ENCODE measurements at regions not wholly inside any gene's neighbourhood (a gene's known extent, or its start where the extent isn't known, plus 50 kb on each side); places are given as distances from the start of the nearest gene placed in this dataset.
A peak's percentile ranks its signal among the peaks of the same experiment; 100 is the strongest.

DNA sequence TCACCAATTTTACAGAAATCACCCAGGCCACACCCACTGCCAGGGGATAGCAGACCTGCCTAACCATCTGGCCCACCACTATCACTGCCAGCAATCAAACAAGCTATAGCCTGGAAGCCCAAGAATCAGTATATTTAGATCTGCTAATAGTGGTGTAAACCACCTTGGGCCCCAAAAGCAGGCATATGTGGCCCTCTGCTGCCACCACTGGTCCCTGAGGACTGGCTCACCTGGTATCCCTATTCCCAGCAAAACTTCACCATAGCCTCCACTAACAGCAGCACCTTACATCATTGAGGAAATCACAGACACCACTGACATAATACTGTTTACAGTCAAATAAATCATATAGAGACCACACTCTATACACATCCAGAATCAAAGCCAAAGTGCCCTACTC is 880.4 kb upstream of the MAN1A1 start:
- in situ Hi-C loops (cut with HindIII; ENCODE audit: extremely low pct_ligation_motif_present, low pct_unique_long_range_greater_than_20kb), result no loop called here
- Histone ChIP-seq H4K20me1 (ENCODE audit: insufficient read depth, low read length) (no peaks in the 10 kb centered on the region; the same call in 1 of the 2 replicates), H2AFZ (ENCODE audit: low read length) (no peak overlapping the region), H3K4me3 (replicated peaks in 1 of 3; ENCODE audit: insufficient read depth in 1 of 3, low read depth in 2 of 3, low read length in 3 of 3) (no peak overlapping the region), H3K9me3 (ENCODE audit: low read length) (peaks cover 6% of the 10 kb centered on the region; the same call in 1 of the 2 replicates), H3K27ac (ENCODE audit: extremely low read length, insufficient read depth, low read length) (no peak overlapping the region), H3K79me2 (ENCODE audit: insufficient read depth, low read length) (no peaks in the 10 kb centered on the region), H3K9ac (ENCODE audit: insufficient read depth, low read depth, low read length) (no peak overlapping the region), H3K4me2 (ENCODE audit: low read depth, low read length) (no peak overlapping the region), H3K4me1 (ENCODE audit: insufficient read depth, low read length) (peaks cover 11% of the 10 kb centered on the region), H3K36me3 (replicated peaks in 1 of 2; ENCODE audit: control insufficient read depth in 1 of 2, insufficient read depth in 2 of 2, low read length in 2 of 2) (no peaks in the 10 kb centered on the region), H3K27me3 (ENCODE audit: control insufficient read depth in 1 of 2, insufficient read depth in 2 of 2, low read length in 2 of 2) (no peaks in the 10 kb centered on the region)
- no peak for FAIRE-seq
- ChIA-PET POLR2A (no interaction called here), CTCF (ENCODE audit: low intra/inter-chr PET ratio, low total read pairs) (no interaction called here)
- no TSS peak for BruUV-seq (replicated peaks)
- TF ChIP-seq, protein P1, sequence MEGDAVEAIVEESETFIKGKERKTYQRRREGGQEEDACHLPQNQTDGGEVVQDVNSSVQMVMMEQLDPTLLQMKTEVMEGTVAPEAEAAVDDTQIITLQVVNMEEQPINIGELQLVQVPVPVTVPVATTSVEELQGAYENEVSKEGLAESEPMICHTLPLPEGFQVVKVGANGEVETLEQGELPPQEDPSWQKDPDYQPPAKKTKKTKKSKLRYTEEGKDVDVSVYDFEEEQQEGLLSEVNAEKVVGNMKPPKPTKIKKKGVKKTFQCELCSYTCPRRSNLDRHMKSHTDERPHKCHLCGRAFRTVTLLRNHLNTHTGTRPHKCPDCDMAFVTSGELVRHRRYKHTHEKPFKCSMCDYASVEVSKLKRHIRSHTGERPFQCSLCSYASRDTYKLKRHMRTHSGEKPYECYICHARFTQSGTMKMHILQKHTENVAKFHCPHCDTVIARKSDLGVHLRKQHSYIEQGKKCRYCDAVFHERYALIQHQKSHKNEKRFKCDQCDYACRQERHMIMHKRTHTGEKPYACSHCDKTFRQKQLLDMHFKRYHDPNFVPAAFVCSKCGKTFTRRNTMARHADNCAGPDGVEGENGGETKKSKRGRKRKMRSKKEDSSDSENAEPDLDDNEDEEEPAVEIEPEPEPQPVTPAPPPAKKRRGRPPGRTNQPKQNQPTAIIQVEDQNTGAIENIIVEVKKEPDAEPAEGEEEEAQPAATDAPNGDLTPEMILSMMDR (CRISPR knock-in tag; IDR thresholded peaks at IDR 0.05), result peak; percentile 36
- TF ChIP-seq STAG1 (CRISPR knock-in tag; IDR thresholded peaks at IDR 0.05), result peak; percentile 67
- TF ChIP-seq, protein P2, sequence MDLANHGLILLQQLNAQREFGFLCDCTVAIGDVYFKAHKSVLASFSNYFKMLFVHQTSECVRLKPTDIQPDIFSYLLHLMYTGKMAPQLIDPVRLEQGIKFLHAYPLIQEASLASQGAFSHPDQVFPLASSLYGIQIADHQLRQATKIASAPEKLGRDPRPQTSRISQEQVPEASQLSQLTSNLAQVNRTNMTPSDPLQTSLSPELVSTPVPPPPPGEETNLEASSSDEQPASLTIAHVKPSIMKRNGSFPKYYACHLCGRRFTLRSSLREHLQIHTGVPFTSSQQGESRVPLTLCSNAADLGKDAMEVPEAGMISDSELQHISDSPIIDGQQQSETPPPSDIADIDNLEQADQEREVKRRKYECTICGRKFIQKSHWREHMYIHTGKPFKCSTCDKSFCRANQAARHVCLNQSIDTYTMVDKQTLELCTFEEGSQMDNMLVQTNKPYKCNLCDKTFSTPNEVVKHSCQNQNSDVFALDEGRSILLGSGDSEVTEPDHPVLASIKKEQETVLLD (CRISPR knock-in tag; IDR thresholded peaks at IDR 0.05; ENCODE audit: low read depth), result no peak
- TF ChIP-seq RAD51 (IDR thresholded peaks at IDR 0.05; ENCODE audit: borderline replicate concordance), result no peak
- DNase-seq (ENCODE audit: low spot score), result peak; percentile 15
- intact Hi-C loops (cut with micrococcal nuclease; ENCODE audit: unreplicated experiment), result loop anchor here (5.0 kb wide), 1 partner anchor 488 kb away; no protein-coding TSS in a partner anchor
- peak; percentile 91 for ATAC-seq

DNA sequence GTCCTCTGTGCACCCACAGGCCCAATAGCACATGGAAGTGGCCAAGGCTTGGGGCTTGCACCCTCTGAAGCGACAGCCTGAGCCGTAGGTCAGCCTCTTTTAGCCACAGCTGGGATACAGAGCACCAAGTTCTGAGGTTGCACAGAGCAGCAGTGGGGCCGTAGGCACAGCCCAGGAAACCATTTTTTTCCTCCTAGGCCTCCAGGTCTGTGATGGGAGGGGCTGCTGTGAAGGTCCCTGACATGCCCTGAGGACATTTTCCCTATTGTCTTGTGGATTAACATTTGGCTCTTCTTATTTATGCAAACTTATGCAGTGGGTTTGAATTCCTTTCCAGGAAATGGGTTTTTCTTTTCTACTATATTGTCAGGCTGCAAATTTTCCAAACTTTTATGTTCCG is 878.7 kb upstream of the MAN1A1 start:
- Histone ChIP-seq H3K4me1 (ENCODE audit: insufficient read depth, low read length) (peaks cover 11% of the 10 kb centered on the region), H3K36me3 (replicated peaks in 1 of 2; ENCODE audit: control insufficient read depth in 1 of 2, insufficient read depth in 2 of 2, low read length in 2 of 2) (no peaks in the 10 kb centered on the region), H3K9ac (ENCODE audit: insufficient read depth, low read depth, low read length) (no peak overlapping the region), H3K9me3 (ENCODE audit: low read length) (no peaks in the 10 kb centered on the region), H4K20me1 (ENCODE audit: insufficient read depth, low read length) (no peaks in the 10 kb centered on the region; the same call in 1 of the 2 replicates), H2AFZ (ENCODE audit: low read length) (no peak overlapping the region), H3K27me3 (ENCODE audit: control insufficient read depth in 1 of 2, insufficient read depth in 2 of 2, low read length in 2 of 2) (no peaks in the 10 kb centered on the region), H3K4me3 (replicated peaks in 1 of 3; ENCODE audit: insufficient read depth in 1 of 3, low read depth in 2 of 3, low read length in 3 of 3) (no peak overlapping the region), H3K4me2 (ENCODE audit: low read depth, low read length) (no peak overlapping the region), H3K79me2 (ENCODE audit: insufficient read depth, low read length) (no peaks in the 10 kb centered on the region), H3K27ac (ENCODE audit: extremely low read length, insufficient read depth, low read length) (no peak overlapping the region)
- WGBS (ENCODE audit: low lambda C conversion rate), result over 99% methylated on average over 4 of the region's 4 CpGs
- no peak for FAIRE-seq
- in situ Hi-C loops (cut with HindIII; ENCODE audit: extremely low pct_ligation_motif_present, low pct_unique_long_range_greater_than_20kb) (no loop called here), intact Hi-C loops (cut with micrococcal nuclease; ENCODE audit: unreplicated experiment) (no loop called here)
- TF ChIP-seq, protein P3, sequence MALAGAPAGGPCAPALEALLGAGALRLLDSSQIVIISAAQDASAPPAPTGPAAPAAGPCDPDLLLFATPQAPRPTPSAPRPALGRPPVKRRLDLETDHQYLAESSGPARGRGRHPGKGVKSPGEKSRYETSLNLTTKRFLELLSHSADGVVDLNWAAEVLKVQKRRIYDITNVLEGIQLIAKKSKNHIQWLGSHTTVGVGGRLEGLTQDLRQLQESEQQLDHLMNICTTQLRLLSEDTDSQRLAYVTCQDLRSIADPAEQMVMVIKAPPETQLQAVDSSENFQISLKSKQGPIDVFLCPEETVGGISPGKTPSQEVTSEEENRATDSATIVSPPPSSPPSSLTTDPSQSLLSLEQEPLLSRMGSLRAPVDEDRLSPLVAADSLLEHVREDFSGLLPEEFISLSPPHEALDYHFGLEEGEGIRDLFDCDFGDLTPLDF (CRISPR knock-in tag; IDR thresholded peaks at IDR 0.05), result no peak
- TF ChIP-seq ZNF672 (CRISPR knock-in tag; IDR thresholded peaks at IDR 0.05) (no peak), SIN3A (IDR thresholded peaks at IDR 0.05; ENCODE audit: borderline replicate concordance, low read depth, low read length) (no peak), ZNF768 (CRISPR knock-in tag; IDR thresholded peaks at IDR 0.05) (peak; percentile 42; the same call in 1 of the 2 replicates), FOXO4 (CRISPR knock-in tag; conservative IDR thresholded peaks at IDR 0.05) (0 out of 2 replicates have a peak, but pooled peaks have one; percentile 59)
- no peak for DNase-seq (ENCODE audit: low spot score)
- no peak for ATAC-seq
- BruUV-seq (replicated peaks), result no TSS peak
- CTCF ChIA-PET (ENCODE audit: low intra/inter-chr PET ratio, low total read pairs), result no interaction called here
- POLR2A ChIA-PET, result no interaction called here
